Endothelial cell of umbilical vein (primary cell): ENCODE measurements at regions not wholly inside any gene's neighbourhood (a gene's known extent, or its start where the extent isn't known, plus 50 kb on each side); places are given as distances from the start of the nearest gene placed in this dataset.

ENCODE experiments used
- BruUV-seq: library from RNA; stranded (reverse); fragments of 400-500 nt; replicated peaks from 2 replicates; lab custom pipeline; 2021; lab: Mats Ljungman, UMichigan
- CTCF ChIA-PET: fragments of 300-600, 350-600 bp; sonication (Branson Sonifier 250); formaldehyde crosslinking; loops from one replicate; lab custom pipeline; 2021; ENCODE audit warnings: antibody characterized with exemption, inconsistent platforms; lab: Charles Lee
- POLR2A ChIA-PET: fragments of 300-600, 350-600 bp; sonication (Branson Sonifier 250); formaldehyde crosslinking; loops from one replicate; lab custom pipeline; 2021; ENCODE audit warnings: antibody characterized with exemption, inconsistent platforms; lab: Charles Lee
- DNase-seq: peaks from one replicate; pipeline ENCODE4 v3.0.0-alpha.2; 2011; ENCODE audit warnings: low read depth, low spot score
- FAIRE-seq: peaks from 2 replicates; lab custom pipeline; 2011; peaks lifted over from hg19 to GRCh38; lab: Jason Lieb, UNC
- H2AFZ ChIP-seq: 2 replicates; pipeline ENCODE4 v1.6.0; 2012; ENCODE audit warnings: low read depth, low read length, control low read depth, inconsistent platforms
- H3K27ac ChIP-seq: 2 replicates; pipeline ENCODE4 v1.5.1; 2011; ENCODE audit warnings: low read depth, mild to moderate bottlenecking, control low read depth, low read length, moderate library complexity; ENCODE audit not compliant: insufficient read depth
- H3K27me3 ChIP-seq, 2 experiments: 2 replicates each; pipeline versions ENCODE4 v1.6.0 to v1.6.1; 2011; ENCODE audit warnings: low read length in 2 of 2, mixed read lengths in 1 of 2; ENCODE audit not compliant: control insufficient read depth in 2 of 2, insufficient read depth in 2 of 2
- H3K36me3 ChIP-seq, 2 experiments: 2 replicates in 1 of 2; 3 replicates in 1 of 2; pipeline ENCODE4 v1.5.1; 2011; ENCODE audit warnings: low read length in 2 of 2, mild to moderate bottlenecking in 1 of 2, moderate library complexity in 1 of 2; ENCODE audit not compliant: control insufficient read depth in 2 of 2, insufficient read depth in 2 of 2; ENCODE audit errors: extremely low read depth in 1 of 2
- H3K4me1 ChIP-seq: 3 replicates; pipeline ENCODE4 v1.5.1; 2011; ENCODE audit warnings: mild to moderate bottlenecking, low read length; ENCODE audit not compliant: control insufficient read depth, insufficient read depth; ENCODE audit errors: extremely low read depth
- H3K4me2 ChIP-seq: 2 replicates; pipeline ENCODE4 v1.6.1; 2011; ENCODE audit warnings: low read length, control low read depth, mixed read lengths; ENCODE audit not compliant: insufficient read depth
- H3K4me3 ChIP-seq, 3 experiments: fragments of 200-600 bp in 1 of 3; sonication (generic), shearing (Covaris generic) in 1 of 3; replicated peaks in 1 of 3; 2 replicates each; pipeline ENCODE4 v1.5.1; 2011 to 2016; ENCODE audit warnings: control low read depth in 3 of 3, low read length in 3 of 3, mild to moderate bottlenecking in 2 of 3, inconsistent platforms in 1 of 3, low read depth in 1 of 3, moderate library complexity in 1 of 3; ENCODE audit not compliant: insufficient read depth in 1 of 3
- H3K79me2 ChIP-seq: 2 replicates; pipeline ENCODE4 v1.6.0; 2012; ENCODE audit warnings: low read length, inconsistent platforms; ENCODE audit not compliant: control insufficient read depth, insufficient read depth
- H3K9ac ChIP-seq: replicated peaks from 2 replicates; pipeline ENCODE3; 2011; ENCODE audit warnings: low read length, control low read depth; ENCODE audit not compliant: insufficient read depth; ENCODE audit errors: extremely low read depth
- H3K9me1 ChIP-seq: replicated peaks from 3 replicates; pipeline ENCODE4 v1.6.0; 2011; ENCODE audit warnings: mild to moderate bottlenecking, low read length; ENCODE audit not compliant: control insufficient read depth, insufficient read depth; ENCODE audit errors: extremely low read depth
- H3K9me3 ChIP-seq: replicated peaks from 2 replicates; pipeline ENCODE4 v1.5.1; 2012; ENCODE audit warnings: low read length, inconsistent platforms; ENCODE audit not compliant: control insufficient read depth, insufficient read depth
- H4K20me1 ChIP-seq: replicated peaks from 2 replicates; pipeline ENCODE3; 2011; ENCODE audit warnings: mild to moderate bottlenecking, low read length; ENCODE audit not compliant: control insufficient read depth, insufficient read depth; ENCODE audit errors: extremely low read depth
- CTCF ChIP-seq, 2 donors: IDR thresholded peaks; 1 replicate in 1 of 2; 2 replicates in 1 of 2; pipeline ENCODE4 v1.5.1; 2011; ENCODE audit warnings: low read length in 2 of 2, mild to moderate bottlenecking in 2 of 2, moderate library complexity in 2 of 2, control low read depth in 1 of 2, inconsistent platforms in 1 of 2, low read depth in 1 of 2; ENCODE audit not compliant: insufficient read depth in 1 of 2; ENCODE audit errors: extremely low read depth in 1 of 2
- EZH2 ChIP-seq: IDR thresholded peaks from 2 replicates; pipeline ENCODE4 v1.6.1; 2012; ENCODE audit warnings: borderline replicate concordance, low read depth, mild to moderate bottlenecking, moderate library complexity, low read length, inconsistent platforms; ENCODE audit not compliant: severe bottlenecking
- FOS ChIP-seq: IDR thresholded peaks from 2 replicates; pipeline ENCODE4 v1.6.1; 2011; ENCODE audit warnings: mild to moderate bottlenecking, low read length, moderate library complexity, borderline replicate concordance; ENCODE audit not compliant: insufficient read depth
- GATA2 ChIP-seq: IDR thresholded peaks from 2 replicates; pipeline ENCODE4 v1.7.0; 2011; ENCODE audit warnings: low read depth, mild to moderate bottlenecking, moderate library complexity, mixed read lengths, low read length; ENCODE audit not compliant: insufficient read length, insufficient read depth
- JUN ChIP-seq: IDR thresholded peaks from 2 replicates; pipeline ENCODE4 v1.6.1; 2011; ENCODE audit warnings: borderline replicate concordance, low read depth; ENCODE audit not compliant: insufficient read length, insufficient read depth
- MAX ChIP-seq: IDR thresholded peaks from 2 replicates; pipeline ENCODE4 v1.6.1; 2011; ENCODE audit not compliant: insufficient read depth, insufficient read length
- MYC ChIP-seq: IDR thresholded peaks from one replicate; pipeline ENCODE4 v1.6.1; 2011; ENCODE audit warnings: mild to moderate bottlenecking, low read depth, low read length
- POLR2A ChIP-seq: IDR thresholded peaks from 2 replicates; pipeline ENCODE4 v1.6.1; 2012; ENCODE audit warnings: low read depth, mild to moderate bottlenecking, control low read depth, low read length
- POLR2AphosphoS5 ChIP-seq: IDR thresholded peaks from 2 replicates; pipeline ENCODE4 v1.6.1; 2012; ENCODE audit warnings: low read depth, mild to moderate bottlenecking, control low read depth, low read length, moderate library complexity; ENCODE audit not compliant: insufficient read depth
- dilution Hi-C: fragments of 300-500 bp; cut with MboI; formaldehyde crosslinking; loops from one replicate; pipeline ENCODE4 v1.15.0; 2019; ENCODE audit warnings: low sequenced_read_pairs; ENCODE audit not compliant: extremely low pct_ligation_motif_present
- intact Hi-C: fragments of 100-400 bp; cut with micrococcal nuclease; formaldehyde crosslinking; loops from one replicate; pipeline ENCODE4 v1.10.0; 2022

GRCh38 chr4:56209767-56210166 lies 177.5 kb downstream of the AASDH start:
- no peak overlapping the region for H3K9ac ChIP-seq
- CTCF ChIA-PET = interaction anchor here (1.2 kb wide), 1 partner anchor 22 kb away, joined by 4 read pairs; no protein-coding TSS in a partner anchor
- H3K4me3 ChIP-seq = no peak overlapping the region
- dilution Hi-C loops (no loop called here), intact Hi-C loops (no loop called here)
- FAIRE-seq (no peak), DNase-seq (no peak)
- H3K9me3 ChIP-seq = no peaks in the 10 kb centered on the region
- H3K9me1 ChIP-seq = no peaks in the 10 kb centered on the region
- no peak overlapping the region for H2AFZ ChIP-seq
- H3K79me2 ChIP-seq = no peaks in the 10 kb centered on the region
- no peaks in the 10 kb centered on the region for H3K4me1 ChIP-seq
- H3K4me2 ChIP-seq = no peak overlapping the region
- no peaks in the 10 kb centered on the region for H3K27me3 ChIP-seq
- no peak for TF ChIP-seq CTCF (IDR thresholded peaks at IDR 0.05; ENCODE audit: extremely low read depth in 1 of 2, insufficient read depth in 1 of 2, low read depth in 1 of 2, low read length in 2 of 2)
- TF ChIP-seq FOS = no peak
- TF ChIP-seq POLR2AphosphoS5 = no peak
- TF ChIP-seq MAX = no peak
- TF ChIP-seq POLR2A = no peak
- POLR2A ChIA-PET = no interaction called here
- no peaks in the 10 kb centered on the region for H4K20me1 ChIP-seq
- no TSS peak for BruUV-seq
- no peak overlapping the region for H3K27ac ChIP-seq
- H3K36me3 ChIP-seq = no peaks in the 10 kb centered on the region

GRCh38 chr4:56208103-56208502 lies 179.2 kb downstream of the AASDH start:
- Histone ChIP-seq H3K9ac (no peak overlapping the region), H4K20me1 (no peaks in the 10 kb centered on the region)
- FAIRE-seq = no peak

More at GRCh38 chr4:56208103-56208502, 179.2 kb downstream of the AASDH start:
- no peaks in the 10 kb centered on the region for H3K4me1 ChIP-seq
- H3K27me3 ChIP-seq = no peaks in the 10 kb centered on the region
- H3K36me3 ChIP-seq = no peaks in the 10 kb centered on the region
- H3K4me2 ChIP-seq = no peak overlapping the region
- no peak for DNase-seq
- H3K4me3 ChIP-seq = no peak overlapping the region
- no peaks in the 10 kb centered on the region for H3K9me3 ChIP-seq
- CTCF ChIA-PET = no interaction called here
- H3K27ac ChIP-seq = no peak overlapping the region
- H2AFZ ChIP-seq = no peak overlapping the region
- H3K9me1 ChIP-seq = no peaks in the 10 kb centered on the region
- H3K79me2 ChIP-seq = no peaks in the 10 kb centered on the region
- TF ChIP-seq CTCF (IDR thresholded peaks at IDR 0.05; ENCODE audit: extremely low read depth in 1 of 2, insufficient read depth in 1 of 2, low read depth in 1 of 2, low read length in 2 of 2) (no peak), FOS (no peak), POLR2A (no peak), GATA2 (no peak), MAX (no peak), EZH2 (no peak), JUN (no peak), POLR2AphosphoS5 (no peak), MYC (no peak)
- intact Hi-C loops = no loop called here
- dilution Hi-C loops = no loop called here
- POLR2A ChIA-PET = no interaction called here
- no TSS peak for BruUV-seq
